OCI-LY7 (cell line): ENCODE measurements at regions not wholly inside any gene's neighbourhood (a gene's known extent, or its start where the extent isn't known, plus 50 kb on each side); places are given as distances from the start of the nearest gene placed in this dataset.

Source experiments
- EZH2phosphoT487 ChIP-seq: fragments of 200-600 bp; sonication (generic); IDR thresholded peaks from 2 replicates; pipeline ENCODE4 v1.6.1; 2018; ENCODE audit warnings: low read depth, borderline replicate concordance, mild to moderate bottlenecking, mixed run types, antibody characterized with exemption, low read length, moderate library complexity, mixed read lengths
- TF ChIP-seq, protein P1 (sequence below): fragments of 200-600 bp; sonication (generic); conservative IDR thresholded peaks from 2 replicates; pipeline ENCODE4 v1.5.1; 2014; ENCODE audit warnings: mild to moderate bottlenecking, antibody characterized with exemption, low read length, moderate library complexity, mixed read lengths

DNA sequence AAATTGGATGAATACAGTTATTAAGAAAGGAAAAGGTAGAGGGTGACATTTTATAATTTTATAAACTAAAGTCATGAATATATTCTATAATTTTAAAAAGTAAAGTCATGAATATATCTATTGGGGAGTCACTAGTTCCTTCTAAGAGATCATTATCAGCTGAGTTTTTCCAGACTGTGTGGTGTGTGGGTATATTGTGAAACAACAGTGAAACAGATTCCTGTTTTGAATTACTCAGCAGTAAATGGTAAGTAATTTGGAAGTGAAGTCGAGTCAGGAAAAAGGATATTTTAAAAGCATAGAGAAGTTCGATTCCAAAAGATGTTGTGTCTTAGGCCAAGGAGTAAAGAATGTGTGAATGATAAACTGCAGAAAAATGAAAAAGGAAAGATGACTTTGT, 1018.2 kb upstream of the NXPH2 start:
- TF ChIP-seq, protein P1, sequence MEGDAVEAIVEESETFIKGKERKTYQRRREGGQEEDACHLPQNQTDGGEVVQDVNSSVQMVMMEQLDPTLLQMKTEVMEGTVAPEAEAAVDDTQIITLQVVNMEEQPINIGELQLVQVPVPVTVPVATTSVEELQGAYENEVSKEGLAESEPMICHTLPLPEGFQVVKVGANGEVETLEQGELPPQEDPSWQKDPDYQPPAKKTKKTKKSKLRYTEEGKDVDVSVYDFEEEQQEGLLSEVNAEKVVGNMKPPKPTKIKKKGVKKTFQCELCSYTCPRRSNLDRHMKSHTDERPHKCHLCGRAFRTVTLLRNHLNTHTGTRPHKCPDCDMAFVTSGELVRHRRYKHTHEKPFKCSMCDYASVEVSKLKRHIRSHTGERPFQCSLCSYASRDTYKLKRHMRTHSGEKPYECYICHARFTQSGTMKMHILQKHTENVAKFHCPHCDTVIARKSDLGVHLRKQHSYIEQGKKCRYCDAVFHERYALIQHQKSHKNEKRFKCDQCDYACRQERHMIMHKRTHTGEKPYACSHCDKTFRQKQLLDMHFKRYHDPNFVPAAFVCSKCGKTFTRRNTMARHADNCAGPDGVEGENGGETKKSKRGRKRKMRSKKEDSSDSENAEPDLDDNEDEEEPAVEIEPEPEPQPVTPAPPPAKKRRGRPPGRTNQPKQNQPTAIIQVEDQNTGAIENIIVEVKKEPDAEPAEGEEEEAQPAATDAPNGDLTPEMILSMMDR = no peak
- no peak for TF ChIP-seq EZH2phosphoT487
